HG02763 (cell line): ENCODE measurements at regions not wholly inside any gene's neighbourhood (a gene's known extent, or its start where the extent isn't known, plus 50 kb on each side); places are given as distances from the start of the nearest gene placed in this dataset.

Experiments used
- ATAC-seq: cut with Tn5 transposase; IDR thresholded peaks from one replicate; pipeline ENCODE4 v1.9.1; 2021; ENCODE audit warnings: mild to moderate bottlenecking, moderate library complexity; ENCODE audit not compliant: unreplicated experiment

DNA sequence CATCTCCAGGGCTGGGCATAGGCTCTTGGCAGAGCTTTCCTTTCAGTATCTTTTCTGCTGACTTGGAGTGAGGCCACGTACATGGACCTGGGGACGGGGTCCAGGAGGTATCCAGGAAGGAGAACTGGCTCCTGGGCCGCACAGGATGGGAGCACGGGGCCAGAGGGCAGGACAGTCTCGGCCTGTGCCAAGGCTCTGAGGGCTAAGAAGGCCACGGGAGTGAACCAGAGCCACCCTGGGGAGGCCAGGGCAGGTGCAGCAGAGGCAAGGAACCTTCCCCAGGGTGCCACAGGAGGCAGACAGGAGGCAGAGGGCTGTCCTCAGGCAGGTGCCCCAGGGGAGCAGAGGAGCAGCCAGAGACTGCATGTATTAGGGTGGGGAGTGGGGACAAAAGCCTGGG is 50.3 kb downstream of the PLXNA1 start:
- ATAC-seq: no peak

GRCh38 chr3:127033786-127034185 is 50.9 kb downstream of the PLXNA1 start:
- no peak for ATAC-seq

DNA sequence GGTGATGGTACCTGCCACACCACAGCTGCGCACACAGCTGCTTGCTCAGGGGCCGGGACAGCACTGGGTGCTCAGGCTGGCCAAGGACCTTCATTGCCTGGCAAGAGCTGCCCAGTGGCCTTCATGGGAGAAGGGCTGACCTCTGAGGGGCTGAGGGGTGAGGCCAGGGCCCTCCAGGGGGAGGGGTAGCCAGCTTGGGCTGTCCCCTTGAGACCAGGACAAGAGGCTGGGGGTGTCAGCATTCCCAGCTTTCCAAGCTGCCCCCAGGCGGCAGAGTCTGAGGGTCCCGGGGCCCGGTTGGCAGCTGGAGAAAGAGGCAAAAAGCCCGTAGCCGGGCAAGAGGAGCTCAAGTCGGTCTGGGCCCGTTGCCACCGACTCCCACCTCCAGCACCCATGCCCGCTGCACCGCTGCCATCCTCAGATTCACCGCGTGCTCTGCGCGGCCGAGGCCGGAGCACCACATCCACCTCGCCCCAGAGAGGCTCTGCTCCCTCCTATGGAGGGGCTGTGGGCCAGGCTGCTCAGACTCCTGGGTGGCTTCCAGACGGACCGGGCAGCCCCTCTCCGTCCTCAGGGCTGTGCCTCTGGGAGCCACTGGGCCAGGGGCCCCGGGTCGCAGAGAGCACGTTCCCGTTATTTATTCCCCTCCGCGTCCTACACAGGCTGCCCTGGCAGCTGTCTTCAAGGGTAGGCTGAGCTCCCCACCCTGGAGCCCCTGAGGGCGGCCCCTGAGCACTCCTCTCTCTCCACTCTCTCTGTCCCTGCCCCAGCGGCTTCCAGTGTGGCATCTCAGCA is 51.5 kb downstream of the PLXNA1 start:
- no peak for ATAC-seq

DNA sequence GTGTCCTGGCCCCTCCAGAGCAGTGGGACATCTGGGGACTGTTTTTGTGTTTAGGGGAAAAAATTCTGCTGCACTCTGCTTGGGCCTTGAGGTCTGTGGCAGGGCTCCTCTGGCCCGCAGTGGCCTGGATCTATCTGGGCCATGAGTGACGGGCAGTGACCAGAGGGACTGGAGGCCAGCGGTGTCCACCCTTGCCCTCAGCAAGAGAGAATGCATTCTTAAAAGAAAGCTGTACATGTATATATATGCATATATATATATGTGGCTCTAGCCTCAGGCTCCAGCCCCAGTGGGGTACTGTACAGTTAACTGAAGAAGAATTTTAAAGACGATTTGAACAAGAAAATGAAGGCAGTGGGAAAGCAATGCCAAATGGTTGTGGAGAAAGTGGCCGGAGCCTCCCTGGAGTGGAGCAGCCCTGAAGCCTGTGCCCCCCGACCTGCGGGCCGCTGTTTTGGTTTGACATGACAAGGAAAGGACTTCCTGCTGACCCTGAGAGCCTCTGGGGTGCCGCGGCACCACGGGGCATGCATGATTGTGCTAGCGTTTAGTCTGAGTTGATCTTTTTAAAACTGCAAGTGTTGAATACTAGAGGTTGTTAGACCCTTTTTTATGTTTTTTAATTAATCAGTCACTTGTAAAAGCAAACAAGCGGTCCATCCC is 52.2 kb downstream of the PLXNA1 start:
- ATAC-seq: no peak

DNA sequence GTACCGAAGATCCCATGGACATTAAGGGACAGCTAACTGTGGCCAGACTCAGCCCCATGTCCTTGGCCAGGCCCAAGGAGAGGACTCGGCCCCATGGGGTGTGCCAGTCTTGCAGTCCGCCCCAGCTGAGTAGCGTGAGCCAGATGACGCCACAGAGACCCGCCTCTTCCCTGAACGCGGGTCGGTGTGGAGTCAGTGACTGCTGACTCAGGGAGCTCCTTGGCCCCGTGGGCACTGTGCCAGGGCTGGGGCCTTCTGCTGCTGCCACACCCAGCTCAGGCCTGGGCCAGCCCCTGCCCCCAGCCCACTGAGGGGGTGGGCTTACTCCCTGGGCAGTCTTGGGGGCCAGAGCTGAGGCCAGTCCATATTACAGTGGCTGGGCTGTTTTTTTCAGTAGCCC is 52.8 kb downstream of the PLXNA1 start:
- ATAC-seq: no peak

DNA sequence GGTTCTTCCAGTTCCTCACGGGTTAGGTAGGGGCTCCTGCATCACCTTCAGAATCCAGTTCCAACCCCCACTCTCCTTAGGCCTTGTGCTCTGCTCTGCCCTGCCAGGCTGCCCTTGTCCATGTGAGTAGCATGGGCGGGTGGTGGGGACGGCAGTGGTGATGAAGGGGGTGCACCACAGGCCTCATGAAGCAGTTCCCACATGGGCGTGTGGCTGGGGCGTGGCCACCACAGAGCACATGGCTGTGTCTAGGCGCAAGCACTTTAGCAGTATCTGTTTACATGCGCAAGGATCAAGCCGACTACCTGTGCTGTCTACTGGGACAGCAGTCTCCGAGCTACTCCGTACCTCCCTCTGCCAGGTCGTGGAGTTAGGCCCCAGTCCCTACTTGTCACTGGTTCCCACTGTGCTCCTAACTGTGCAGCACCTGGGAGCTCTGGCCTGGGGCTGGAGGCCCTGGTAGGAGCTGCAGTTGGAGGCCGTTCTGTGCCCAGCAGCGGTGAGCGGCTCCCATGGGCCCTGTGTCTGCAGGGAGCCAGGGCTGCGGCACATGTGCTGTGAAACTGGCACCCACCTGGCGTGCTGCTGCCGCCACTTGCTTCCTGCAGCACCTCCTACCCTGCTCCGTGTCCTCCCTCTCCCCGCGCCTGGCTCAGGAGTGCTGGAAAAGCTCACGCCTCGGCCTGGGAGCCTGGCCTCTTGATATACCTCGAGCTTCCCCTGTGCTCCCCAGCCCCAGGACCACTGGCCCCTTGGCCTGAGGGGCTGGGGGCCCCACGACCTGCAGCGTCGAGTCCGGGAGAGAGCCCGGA is 53.5 kb downstream of the PLXNA1 start:
- ATAC-seq: no peak

DNA sequence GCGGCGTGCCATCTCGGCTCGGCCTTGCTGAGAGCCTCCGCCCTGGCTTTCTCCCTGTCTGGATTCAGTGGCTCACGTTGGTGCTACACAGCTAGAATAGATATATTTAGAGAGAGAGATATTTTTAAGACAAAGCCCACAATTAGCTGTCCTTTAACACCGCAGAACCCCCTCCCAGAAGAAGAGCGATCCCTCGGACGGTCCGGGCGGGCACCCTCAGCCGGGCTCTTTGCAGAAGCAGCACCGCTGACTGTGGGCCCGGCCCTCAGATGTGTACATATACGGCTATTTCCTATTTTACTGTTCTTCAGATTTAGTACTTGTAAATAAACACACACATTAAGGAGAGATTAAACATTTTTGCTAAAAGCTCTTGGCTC is 54.1 kb downstream of the PLXNA1 start:
- ATAC-seq: no peak

DNA sequence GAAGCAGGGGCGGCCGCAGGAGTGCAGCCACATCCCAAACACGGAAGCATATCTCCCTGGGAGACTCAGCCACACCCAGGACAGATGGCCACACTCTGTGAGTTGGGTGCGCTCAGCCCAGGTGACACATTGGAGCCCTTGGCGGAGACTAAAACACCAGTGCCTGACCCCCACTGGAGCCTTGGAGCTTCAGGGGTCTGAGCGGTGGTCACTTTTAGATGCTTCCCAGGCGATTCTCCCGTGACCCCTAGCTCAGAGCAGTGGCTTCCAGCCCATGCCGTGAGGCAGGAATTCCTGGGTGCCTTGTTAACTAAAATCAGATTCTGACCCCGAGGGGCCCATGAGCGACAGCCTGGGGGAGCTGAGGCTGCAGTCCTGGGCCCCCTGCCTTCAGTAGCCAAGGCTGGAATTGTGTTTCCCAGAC is 54.5 kb downstream of the PLXNA1 start:
- ATAC-seq: no peak

- ATAC-seq: no peak
Measured at GRCh38 chr3:127037971-127038446, 55.1 kb downstream of the PLXNA1 start.

- ATAC-seq: no peak
Measured at GRCh38 chr3:127038466-127038865, 55.6 kb downstream of the PLXNA1 start.

GRCh38 chr3:127038923-127039581 is 56.1 kb downstream of the PLXNA1 start:
- ATAC-seq: no peak

- no peak for ATAC-seq
Measured at GRCh38 chr3:127039719-127040118, 56.8 kb downstream of the PLXNA1 start.

DNA sequence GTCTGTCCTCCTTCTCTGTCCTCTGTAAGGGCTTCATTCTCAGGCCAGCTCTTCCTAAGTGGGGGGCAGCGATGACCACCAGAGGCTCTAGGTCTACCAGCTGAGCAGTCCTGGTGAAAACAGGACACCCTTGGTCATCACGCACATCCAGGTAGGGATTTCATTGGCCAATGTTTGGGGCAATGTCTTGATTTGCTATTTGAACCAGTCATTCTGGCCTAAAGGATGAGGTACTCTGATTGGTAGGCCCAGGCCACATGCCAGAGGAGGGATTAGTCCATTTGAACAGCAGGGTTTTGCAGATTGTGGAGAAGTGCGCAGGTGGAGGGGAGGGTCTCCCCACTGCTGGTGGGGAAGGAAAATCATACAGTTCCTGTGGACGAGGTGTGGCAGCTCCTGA is 57.3 kb downstream of the PLXNA1 start:
- ATAC-seq: no peak

- ATAC-seq: no peak
Measured at GRCh38 chr3:127041264-127041820, 58.4 kb downstream of the PLXNA1 start.

DNA sequence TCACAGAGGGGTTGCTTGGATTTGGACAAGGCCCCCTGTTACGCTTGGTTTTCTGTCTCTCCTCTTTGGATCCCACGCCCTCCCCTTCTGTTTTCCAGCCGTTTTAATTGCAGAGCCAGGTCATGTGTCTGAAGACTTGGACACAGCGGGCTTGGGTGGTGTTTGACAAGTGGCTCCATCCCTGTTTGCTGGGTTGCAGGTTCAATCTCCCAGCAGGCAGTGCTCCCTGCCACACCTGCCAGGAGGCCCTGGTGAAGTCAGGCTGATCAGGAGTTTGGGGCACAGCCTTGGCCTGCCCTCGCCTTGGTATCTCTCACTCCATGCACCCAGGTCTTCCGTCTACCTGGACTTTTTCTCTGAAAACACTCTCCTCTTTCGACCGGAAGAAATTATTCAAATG is 59.0 kb downstream of the PLXNA1 start:
- no peak for ATAC-seq

DNA sequence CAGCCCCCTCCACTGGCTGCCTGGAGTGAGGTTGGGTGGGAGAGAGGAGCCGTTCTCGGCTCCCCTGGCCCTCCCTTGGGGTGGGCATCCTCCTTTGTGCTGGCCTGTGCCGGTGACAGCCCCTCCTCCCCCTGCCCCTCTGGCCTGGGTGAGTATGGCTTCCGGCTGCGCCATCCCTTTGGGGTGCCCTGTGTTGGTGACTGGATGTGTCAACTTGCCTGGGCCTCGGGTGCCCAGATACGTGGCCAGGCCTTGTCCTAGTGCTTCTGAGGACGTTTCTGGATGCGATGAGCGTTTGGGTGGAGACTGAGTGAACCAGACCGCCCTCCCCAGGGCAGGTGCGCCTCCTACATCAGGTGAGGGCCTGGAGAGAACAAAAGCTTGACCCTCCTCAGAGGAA is 59.7 kb downstream of the PLXNA1 start:
- ATAC-seq: no peak

- no peak for ATAC-seq
Measured at GRCh38 chr3:127043041-127043641, 60.2 kb downstream of the PLXNA1 start.

GRCh38 chr3:127043731-127044510 is 61.0 kb downstream of the PLXNA1 start:
- no peak for ATAC-seq

- ATAC-seq: no peak
Measured at GRCh38 chr3:127044996-127045395, 62.1 kb downstream of the PLXNA1 start.
